ENCODE measurements at regions not wholly inside any gene's neighbourhood (a gene's known extent, or its start where the extent isn't known, plus 50 kb on each side); places are given as distances from the start of the nearest gene placed in this dataset.

- H3K4me3 ChIP-seq (ENCODE audit: low read length): no peak overlapping the region
- no peak for DNase-seq (ENCODE audit: low read depth)
- TF ChIP-seq CTCF (IDR thresholded peaks at IDR 0.05; ENCODE audit: insufficient read depth, low read depth, low read length, missing control alignments): no peak
Measured at GRCh38 chr13:39202746-39203145, 164.5 kb downstream of the NHLRC3 start.

- TF ChIP-seq CTCF (IDR thresholded peaks at IDR 0.05; ENCODE audit: insufficient read depth, low read depth, low read length, missing control alignments): no peak
- H3K4me3 ChIP-seq (ENCODE audit: low read length): no peak overlapping the region
- no peak for DNase-seq (ENCODE audit: low read depth)
Measured at GRCh38 chr13:39208636-39209035, 170.4 kb downstream of the NHLRC3 start.

- H3K4me3 ChIP-seq (ENCODE audit: low read length): no peak overlapping the region
- DNase-seq (ENCODE audit: low read depth): peak; percentile 33
- no peak for TF ChIP-seq CTCF (IDR thresholded peaks at IDR 0.05; ENCODE audit: insufficient read depth, low read depth, low read length, missing control alignments)
Measured at GRCh38 chr13:39209731-39210531, 171.7 kb downstream of the NHLRC3 start.

GRCh38 chr13:39210961-39211534 is 172.8 kb downstream of the NHLRC3 start:
- peak; percentile 54 for DNase-seq (ENCODE audit: low read depth)
- H3K4me3 ChIP-seq (ENCODE audit: low read length): no peak overlapping the region
- no peak for TF ChIP-seq CTCF (IDR thresholded peaks at IDR 0.05; ENCODE audit: insufficient read depth, low read depth, low read length, missing control alignments)

- no peak for DNase-seq (ENCODE audit: low read depth)
- TF ChIP-seq CTCF (IDR thresholded peaks at IDR 0.05; ENCODE audit: insufficient read depth, low read depth, low read length, missing control alignments): no peak
- H3K4me3 ChIP-seq (ENCODE audit: low read length): no peak overlapping the region
Measured at GRCh38 chr13:39215971-39216370, 177.7 kb downstream of the NHLRC3 start.

GRCh38 chr13:39217471-39217870 is 179.2 kb downstream of the NHLRC3 start:
- DNase-seq (ENCODE audit: low read depth): no peak
- H3K4me3 ChIP-seq (ENCODE audit: low read length): no peak overlapping the region
- TF ChIP-seq CTCF (IDR thresholded peaks at IDR 0.05; ENCODE audit: insufficient read depth, low read depth, low read length, missing control alignments): no peak

Data from epithelial cell of esophagus (primary cell).